ENCODE measurements at regions not wholly inside any gene's neighbourhood (a gene's known extent, or its start where the extent isn't known, plus 50 kb on each side); places are given as distances from the start of the nearest gene placed in this dataset.
A peak's percentile ranks its signal among the peaks of the same experiment; 100 is the strongest.

GRCh38 chr5:3004361-3005080, 253.0 kb upstream of the IRX2 start:
- no peak for DNase-seq

- no peak for DNase-seq
These were observed 250.8 kb upstream of the IRX2 start for GRCh38 chr5:3002230-3002629.

- DNase-seq, result no peak
These were observed 249.2 kb upstream of the IRX2 start for GRCh38 chr5:3000631-3001030.

- no peak for DNase-seq
These were observed 248.4 kb upstream of the IRX2 start for GRCh38 chr5:2999926-3000325.

- DNase-seq, result no peak
These were observed 246.6 kb upstream of the IRX2 start for GRCh38 chr5:2998106-2998505.

GRCh38 chr5:2997179-2997578, 245.7 kb upstream of the IRX2 start:
- DNase-seq, result no peak

GRCh38 chr5:2996687-2997086, 245.2 kb upstream of the IRX2 start:
- no peak for DNase-seq

- DNase-seq, result no peak
These were observed 244.8 kb upstream of the IRX2 start for GRCh38 chr5:2996248-2996647.

GRCh38 chr5:2995667-2996066, 244.2 kb upstream of the IRX2 start:
- no peak for DNase-seq

GRCh38 chr5:2995035-2995434, 243.6 kb upstream of the IRX2 start:
- DNase-seq, result no peak

GRCh38 chr5:2993771-2994170, 242.3 kb upstream of the IRX2 start:
- no peak for DNase-seq

- DNase-seq, result no peak
These were observed 241.8 kb upstream of the IRX2 start for GRCh38 chr5:2993301-2993700.

- no peak for DNase-seq
These were observed 241.3 kb upstream of the IRX2 start for GRCh38 chr5:2992806-2993205.

- DNase-seq, result peak; percentile 98
These were observed 240.4 kb upstream of the IRX2 start for GRCh38 chr5:2991884-2992283.

GRCh38 chr5:2989517-2989916, 238.0 kb upstream of the IRX2 start:
- DNase-seq, result no peak

- no peak for DNase-seq
These were observed 234.8 kb upstream of the IRX2 start for GRCh38 chr5:2986301-2986700.

- no peak for DNase-seq
These were observed 234.2 kb upstream of the IRX2 start for GRCh38 chr5:2985718-2986117.

GRCh38 chr5:2983583-2984300, 232.3 kb upstream of the IRX2 start:
- DNase-seq, result no peak

GRCh38 chr5:2981652-2982051, 230.2 kb upstream of the IRX2 start:
- DNase-seq, result no peak

- no peak for DNase-seq
These were observed 229.6 kb upstream of the IRX2 start for GRCh38 chr5:2981035-2981434.

GRCh38 chr5:2960294-2960693, 208.8 kb upstream of the IRX2 start:
- DNase-seq, result no peak

- no peak for DNase-seq
These were observed 207.5 kb upstream of the IRX2 start for GRCh38 chr5:2958976-2959375.

GRCh38 chr5:2948875-2949274, 197.4 kb upstream of the IRX2 start:
- no peak for DNase-seq

GRCh38 chr5:2946315-2946714, 194.8 kb upstream of the IRX2 start:
- DNase-seq, result no peak

GRCh38 chr5:2936413-2936812, 184.9 kb upstream of the IRX2 start:
- DNase-seq, result no peak
